Heart right ventricle (tissue), 16 donors: ENCODE measurements at regions not wholly inside any gene's neighbourhood (a gene's known extent, or its start where the extent isn't known, plus 50 kb on each side); places are given as distances from the start of the nearest gene placed in this dataset.

ENCODE experiments used
- ATAC-seq, 8 donors: fragments of 200-7000 bp; cut with Tn5 transposase; one replicate each; pipeline ENCODE4 v1.9.1; 2020; ENCODE audit warnings: mild to moderate bottlenecking in 8 of 8, moderate library complexity in 8 of 8, moderate number of reproducible peaks in 1 of 8
- DNase-seq, 2 donors: peaks; one replicate each; pipeline ENCODE4 v3.0.0-alpha.2; 2020
- H3K27ac ChIP-seq, 10 donors: fragments of 200-600 bp; sonication (generic) in 2 of 10; one replicate each; pipeline versions ENCODE4 v1.5.0 to v1.8.0; 2020 to 2022; ENCODE audit warnings: mild to moderate bottlenecking in 3 of 10
- H3K27me3 ChIP-seq, 7 donors: fragments of 200-600 bp; one replicate each; pipeline ENCODE4 v1.8.0; 2021 to 2022; ENCODE audit warnings: mild to moderate bottlenecking in 2 of 7
- H3K36me3 ChIP-seq, 9 donors: fragments of 200-600 bp; sonication (generic) in 1 of 9; one replicate each; pipeline versions ENCODE4 v1.5.0 to v1.8.0; 2020 to 2022; ENCODE audit warnings: mild to moderate bottlenecking in 2 of 9
- H3K4me1 ChIP-seq, 9 donors: fragments of 200-600 bp; sonication (generic) in 1 of 9; one replicate each; pipeline versions ENCODE4 v1.5.0 to v1.8.0; 2020 to 2022; ENCODE audit warnings: mild to moderate bottlenecking in 4 of 9
- H3K4me3 ChIP-seq, 10 donors: fragments of 200-600 bp; sonication (generic) in 2 of 10; one replicate each; pipeline versions ENCODE4 v1.5.0 to v1.8.0; 2020 to 2022; ENCODE audit warnings: mild to moderate bottlenecking in 7 of 10, moderate library complexity in 2 of 10
- H3K9me3 ChIP-seq, 11 donors: fragments of 200-600 bp in 10 of 11; sonication (generic) in 2 of 11; one replicate each; pipeline versions ENCODE4 v1.5.0 to v1.8.0; 2013 to 2022; ENCODE audit warnings: mild to moderate bottlenecking in 2 of 11, control low read depth in 1 of 11, moderate library complexity in 1 of 11
- WGBS, 2 donors: extraction: QIAGEN DNeasy Blood & Tissue Kit; methylation state at CpG; one replicate each; pipeline ENCODE4 v1.1.7; 2013; ENCODE audit warnings: inconsistent platforms in 1 of 2; 5-methylcytosine and 5-hydroxymethylcytosine counted together
- intact Hi-C, 10 donors: fragments of 100-400 bp; cut with DNase I; formaldehyde crosslinking; loops; one replicate each; pipeline versions ENCODE4 v1.11.1 to v1.14.2; 2022
- TF ChIP-seq, protein P1 (sequence below), 9 donors: fragments of 200-600 bp; sonication (generic) in 2 of 9; IDR thresholded peaks; one replicate each; pipeline versions ENCODE4 v1.5.0 to v1.8.0; 2021 to 2022; ENCODE audit warnings: antibody characterized with exemption in 9 of 9, mild to moderate bottlenecking in 5 of 9, moderate library complexity in 1 of 9
- donor health status: Arrhythmogenic right ventricular cardiomyopathy.
- donor health status: ischemic (EF 13 %, LVEDD 7.1; RV severe dilation, severe dysfunction).
- donor health status: healthy with polysubstance abuse.
- donor health status: DM: no; HTN: yes; CAD: no.
- donor health status: DM: no; HTN: no; CAD: no.
- donor health status: ischemic (EF 25% LVEDD 6.9; RV normal size, moderate dysfunction).
- donor health status: ischemic (EF 25% LVEDD 5.7; RV mildly dilated, moderate dysfunction).
- donor health status: healthy.
- donor health status: DM: yes; HTN: yes; CAD: no.
- donor health status: Ischemic cardiomyopathy.
- donor health status: ischemic (EF 35%, LVEDD 5.7; RV mildly dilated, moderate dysfunction).
- donor health status: nonischemic (EF 11% LVEDD 7.7; RV severe dilation, severe dysfunction).
- donor health status: DM: yes; HTN: yes; CAD: no.
- donor health status: PGD.
- donor health status: ischemic (EF 29% LVEDD 5.4; RV normal size, mild dysfunction).
- donor health status: nonischemic (EF 23%, LVEDD 6.1; RV moderate dilation, normal function).

DNA sequence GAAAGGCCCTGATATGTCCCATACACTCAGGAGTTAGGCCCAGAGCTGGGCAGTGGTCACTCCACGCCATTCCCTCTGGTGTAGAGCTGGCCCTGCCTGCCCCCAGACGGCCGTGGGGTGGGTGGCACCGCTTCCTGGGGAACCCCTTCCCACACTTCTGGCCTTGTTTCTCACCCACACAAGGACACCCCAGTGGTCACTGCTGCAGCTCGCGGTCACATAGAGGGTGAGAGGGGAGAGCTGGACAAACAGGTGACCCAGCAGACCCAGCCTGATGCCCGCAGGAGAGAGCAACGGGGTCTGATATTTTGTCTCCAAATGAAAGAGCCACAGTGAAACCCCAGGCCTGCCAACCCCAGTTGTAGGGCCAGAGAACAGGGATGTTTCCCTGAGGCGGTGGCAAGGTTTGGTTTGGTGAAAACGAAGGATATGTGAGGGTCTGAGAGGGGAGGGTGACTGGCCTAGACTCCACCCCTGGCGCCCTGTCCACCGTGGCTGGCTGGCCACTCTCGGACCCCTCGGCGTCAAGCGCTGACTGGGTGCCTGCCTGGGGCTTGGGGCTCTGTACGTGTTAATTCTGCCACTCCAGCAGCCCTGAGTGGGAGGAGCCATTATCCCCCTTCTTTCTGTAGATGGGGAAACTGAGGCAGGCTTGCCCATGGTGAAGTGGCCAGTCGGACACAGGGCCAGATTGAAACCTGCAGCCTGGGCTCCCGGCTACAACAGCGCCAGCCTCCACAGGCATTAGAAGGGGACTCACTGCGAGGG, 71.0 kb upstream of the PPARA start:
- DNase-seq = peak in 1 of 2 donors; percentile 22
- H3K9me3 ChIP-seq = no peaks in the 10 kb centered on the region
- WGBS, 2 donors = 34 to 52% methylated on average over 21 of the region's 21 CpGs
- H3K36me3 ChIP-seq = peaks cover 0 to 44% (median 4%) of the 10 kb centered on the region in 9 donors
- no peaks in the 10 kb centered on the region for H3K27me3 ChIP-seq
- peak in 1 of 8 donors; percentile 9 for ATAC-seq
- H3K4me1 ChIP-seq = peaks cover 39 to 100% (median 92%) of the 10 kb centered on the region in 9 donors
- intact Hi-C loops = loop anchor here in 5 of 10 donors (5.0 to 10.0 kb wide), 3 partner anchors 33 to 72 kb away; no protein-coding TSS in a partner anchor
- TF ChIP-seq, protein P1, sequence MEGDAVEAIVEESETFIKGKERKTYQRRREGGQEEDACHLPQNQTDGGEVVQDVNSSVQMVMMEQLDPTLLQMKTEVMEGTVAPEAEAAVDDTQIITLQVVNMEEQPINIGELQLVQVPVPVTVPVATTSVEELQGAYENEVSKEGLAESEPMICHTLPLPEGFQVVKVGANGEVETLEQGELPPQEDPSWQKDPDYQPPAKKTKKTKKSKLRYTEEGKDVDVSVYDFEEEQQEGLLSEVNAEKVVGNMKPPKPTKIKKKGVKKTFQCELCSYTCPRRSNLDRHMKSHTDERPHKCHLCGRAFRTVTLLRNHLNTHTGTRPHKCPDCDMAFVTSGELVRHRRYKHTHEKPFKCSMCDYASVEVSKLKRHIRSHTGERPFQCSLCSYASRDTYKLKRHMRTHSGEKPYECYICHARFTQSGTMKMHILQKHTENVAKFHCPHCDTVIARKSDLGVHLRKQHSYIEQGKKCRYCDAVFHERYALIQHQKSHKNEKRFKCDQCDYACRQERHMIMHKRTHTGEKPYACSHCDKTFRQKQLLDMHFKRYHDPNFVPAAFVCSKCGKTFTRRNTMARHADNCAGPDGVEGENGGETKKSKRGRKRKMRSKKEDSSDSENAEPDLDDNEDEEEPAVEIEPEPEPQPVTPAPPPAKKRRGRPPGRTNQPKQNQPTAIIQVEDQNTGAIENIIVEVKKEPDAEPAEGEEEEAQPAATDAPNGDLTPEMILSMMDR (IDR thresholded peaks at IDR 0.05) = no peak
- peak overlapping the region; percentile 13 to 98 (median 83) for H3K4me3 ChIP-seq
- peak overlapping the region; percentile 93 to 100 (median 98) for H3K27ac ChIP-seq

DNA sequence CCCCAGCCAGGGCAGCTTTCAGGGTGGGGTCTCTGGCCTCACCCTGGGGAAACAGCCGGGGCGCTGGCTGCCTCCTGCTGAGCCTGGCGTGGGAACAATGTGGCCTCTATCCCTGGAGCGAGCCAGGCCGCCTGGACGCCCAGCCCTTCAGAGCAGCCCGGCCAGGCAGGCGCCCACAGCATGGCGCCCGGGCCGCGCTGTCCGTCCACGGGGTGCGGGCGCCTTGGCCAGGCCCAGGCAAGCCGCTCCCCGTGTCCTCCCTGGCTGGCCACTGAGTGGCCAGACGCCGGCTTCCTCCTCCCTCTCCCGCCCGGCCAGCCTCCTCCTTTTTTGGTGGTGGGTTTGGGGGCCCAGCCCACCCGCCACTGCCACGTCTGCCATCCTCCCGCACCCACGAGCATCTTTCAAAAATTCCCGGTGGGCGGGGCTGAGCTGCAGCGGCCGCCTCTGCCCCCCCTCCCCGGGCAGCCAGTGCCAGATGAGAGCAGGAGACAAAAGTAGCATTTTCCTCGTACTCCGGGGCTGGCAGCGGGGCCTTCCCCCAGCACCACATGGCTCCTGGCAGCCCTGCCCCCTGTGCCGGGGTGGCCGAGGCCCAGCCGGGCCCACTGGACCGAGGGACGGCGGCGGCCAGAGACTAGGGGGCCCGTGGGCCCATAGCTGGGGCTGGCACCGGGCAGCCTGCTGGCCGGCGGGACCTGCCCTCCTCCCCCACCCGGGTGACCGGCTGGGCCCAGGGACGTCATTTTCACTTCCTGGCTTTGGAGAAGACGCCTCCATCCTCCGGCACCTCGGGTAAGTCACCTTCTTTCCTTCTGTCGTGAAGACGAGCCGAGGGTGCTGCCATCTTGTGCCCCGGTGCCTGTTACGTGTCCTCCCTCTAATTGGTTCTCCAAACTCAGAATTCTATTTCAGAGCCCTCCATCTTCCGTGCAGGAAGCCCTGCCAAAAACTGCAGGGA, 70.2 kb upstream of the PPARA start:
- Histone ChIP-seq H3K4me1 (peaks cover 42 to 100% (median 92%) of the 10 kb centered on the region in 9 donors), H3K4me3 (peak overlapping the region; percentile 13 to 98 (median 83)), H3K36me3 (peaks cover 0 to 43% (median 4%) of the 10 kb centered on the region in 9 donors), H3K27me3 (no peaks in the 10 kb centered on the region), H3K9me3 (no peaks in the 10 kb centered on the region), H3K27ac (peak overlapping the region; percentile 93 to 100 (median 98))
- TF ChIP-seq, protein P1 (IDR thresholded peaks at IDR 0.05) = peak in 1 of 9 donors; percentile 2
- WGBS, 2 donors = 17 to 28% methylated on average over 53 to 57 of the region's 57 CpGs
- peak; percentile 28 to 69 (median 31) for ATAC-seq
- peak; percentile 74 to 77 for DNase-seq
- intact Hi-C loops = loop anchor here in 5 of 10 donors (5.0 to 10.0 kb wide), 3 partner anchors 32 to 73 kb away; no protein-coding TSS in a partner anchor

DNA sequence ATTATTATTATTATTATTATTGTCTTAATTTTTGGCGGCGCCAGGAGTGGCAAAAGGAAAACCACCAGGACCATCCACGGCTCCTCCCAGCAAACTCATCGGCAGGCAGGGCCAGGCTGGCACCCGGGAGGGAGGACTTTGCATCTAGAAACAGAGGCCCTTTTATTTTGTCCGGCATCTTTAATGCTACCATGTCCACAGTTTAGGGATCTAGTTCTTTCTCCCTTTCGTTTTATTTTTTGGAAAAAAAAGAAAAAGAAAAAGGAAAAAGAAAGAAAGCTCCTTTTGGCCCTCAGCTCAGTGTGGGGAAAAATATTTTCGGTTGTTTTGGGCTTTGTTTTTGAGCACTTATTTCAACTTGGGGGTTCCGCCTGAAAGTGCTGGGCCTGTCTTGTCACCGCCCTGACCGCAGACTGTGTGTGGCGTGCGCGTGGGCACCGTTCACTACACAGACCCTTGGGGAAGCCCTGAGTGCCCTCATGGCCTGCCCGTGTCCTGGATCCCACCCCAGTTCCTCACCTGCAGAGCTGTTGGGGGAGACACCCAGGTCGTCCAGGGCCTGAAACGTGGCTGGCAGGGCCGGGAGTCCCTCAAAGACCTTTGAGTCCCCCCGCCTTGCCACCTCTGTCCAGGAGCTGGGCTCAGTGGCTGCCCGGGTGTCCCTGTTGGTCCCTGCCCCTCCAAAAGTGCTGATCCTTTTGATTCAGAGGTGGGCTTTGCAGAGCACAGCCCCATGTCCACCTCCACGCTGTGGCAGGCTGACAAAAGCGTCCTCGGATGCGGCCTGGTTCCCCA, 69.1 kb upstream of the PPARA start:
- Histone ChIP-seq H3K4me1 (peaks cover 46 to 100% (median 93%) of the 10 kb centered on the region in 9 donors), H3K4me3 (peak overlapping the region; percentile 26 to 98 (median 83)), H3K36me3 (peaks cover 0 to 40% (median 2%) of the 10 kb centered on the region in 9 donors), H3K27me3 (no peaks in the 10 kb centered on the region), H3K9me3 (no peaks in the 10 kb centered on the region), H3K27ac (peak overlapping the region; percentile 93 to 100 (median 98))
- peak in 1 of 2 donors; percentile 25 for DNase-seq
- TF ChIP-seq, protein P1 (IDR thresholded peaks at IDR 0.05) = no peak
- WGBS, 2 donors = 32 to 53% methylated on average over 25 of the region's 25 CpGs
- ATAC-seq = no peak
- intact Hi-C loops = no loop called here
